Body of pancreas (tissue), 4 donors: ENCODE measurements at regions not wholly inside any gene's neighbourhood (a gene's known extent, or its start where the extent isn't known, plus 50 kb on each side); places are given as distances from the start of the nearest gene placed in this dataset.

Experiments used
- ATAC-seq: fragments of 150-250 bp; one replicate; pipeline ENCODE4 v1.9.1; 2016
- DNase-seq, 4 donors: peaks; one replicate each; pipeline ENCODE4 v3.0.0-alpha.2; 2019
- H3K27ac ChIP-seq, 4 donors: fragments of 200-600 bp; sonication (generic); 1 replicate in 3 of 4; 2 replicates in 1 of 4; pipeline versions ENCODE4 v1.5.1 to v1.6.1; 2016 to 2019; ENCODE audit warnings: mild to moderate bottlenecking in 1 of 4, mixed read lengths in 1 of 4, moderate library complexity in 1 of 4
- H3K27me3 ChIP-seq, 2 donors: fragments of 200-600 bp; sonication (generic); one replicate each; pipeline ENCODE4 v1.6.0; 2016; ENCODE audit warnings: mild to moderate bottlenecking in 1 of 2
- H3K36me3 ChIP-seq, 2 donors: fragments of 200-600 bp; sonication (generic); replicated peaks in 1 of 2; 2 replicates each; pipeline ENCODE4 v1.5.1; 2016; ENCODE audit warnings: low read depth in 2 of 2; ENCODE audit not compliant: insufficient read depth in 1 of 2
- H3K4me1 ChIP-seq: fragments of 200-600 bp; sonication (generic); one replicate; pipeline ENCODE4 v1.6.0; 2016
- H3K4me3 ChIP-seq, 2 donors: fragments of 200-600 bp; sonication (generic); 1 replicate in 1 of 2; 2 replicates in 1 of 2; pipeline ENCODE4 v1.5.1; 2016 to 2019
- H3K9me3 ChIP-seq, 3 donors: fragments of 200-600 bp; sonication (generic); 1 replicate in 2 of 3; 2 replicates in 1 of 3; pipeline ENCODE4 v1.5.1; 2016
- POLR2A ChIP-seq, 3 donors: fragments of 450-650 bp; IDR thresholded peaks; one replicate each; pipeline ENCODE4 v1.6.1; 2016; ENCODE audit warnings: antibody characterized with exemption in 3 of 3, mild to moderate bottlenecking in 2 of 3
- WGBS, 2 donors: methylation state at CpG; one replicate each; pipeline ENCODE4 v1.1.5; 2017; 5-methylcytosine and 5-hydroxymethylcytosine counted together
- intact Hi-C: fragments of 100-400 bp; cut with DNase I; formaldehyde crosslinking; loops from one replicate; pipeline ENCODE4 v1.15.1; 2023
- TF ChIP-seq, protein P1 (sequence below), 7 experiments: fragments of 450-650 bp in 4 of 7; fragments of 200-600 bp in 3 of 7; sonication (generic) in 3 of 7; IDR thresholded peaks; one replicate each; pipeline ENCODE4 v1.5.1; 2016 to 2019; ENCODE audit warnings: antibody characterized with exemption in 7 of 7

DNA sequence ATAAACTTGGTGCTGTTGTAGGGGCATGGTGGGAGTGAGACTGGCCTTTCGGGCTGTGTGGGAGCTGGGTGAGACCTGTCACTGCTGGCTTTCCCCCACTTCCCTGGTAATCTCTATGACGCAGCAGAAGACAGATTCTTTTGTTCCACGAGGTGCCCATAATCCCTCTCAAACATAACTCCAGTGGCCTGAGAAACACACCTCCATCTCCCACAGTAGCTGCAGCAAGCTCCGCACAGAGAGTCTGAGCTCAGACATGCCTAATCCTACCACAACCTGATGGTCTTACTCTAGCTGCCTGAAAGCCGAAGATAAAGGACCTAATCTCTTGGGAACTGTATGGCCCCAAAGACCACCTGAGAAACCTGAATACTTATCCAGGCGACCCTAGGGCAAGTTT, 225.6 kb upstream of the CRBN start:
- TF ChIP-seq, protein P1, sequence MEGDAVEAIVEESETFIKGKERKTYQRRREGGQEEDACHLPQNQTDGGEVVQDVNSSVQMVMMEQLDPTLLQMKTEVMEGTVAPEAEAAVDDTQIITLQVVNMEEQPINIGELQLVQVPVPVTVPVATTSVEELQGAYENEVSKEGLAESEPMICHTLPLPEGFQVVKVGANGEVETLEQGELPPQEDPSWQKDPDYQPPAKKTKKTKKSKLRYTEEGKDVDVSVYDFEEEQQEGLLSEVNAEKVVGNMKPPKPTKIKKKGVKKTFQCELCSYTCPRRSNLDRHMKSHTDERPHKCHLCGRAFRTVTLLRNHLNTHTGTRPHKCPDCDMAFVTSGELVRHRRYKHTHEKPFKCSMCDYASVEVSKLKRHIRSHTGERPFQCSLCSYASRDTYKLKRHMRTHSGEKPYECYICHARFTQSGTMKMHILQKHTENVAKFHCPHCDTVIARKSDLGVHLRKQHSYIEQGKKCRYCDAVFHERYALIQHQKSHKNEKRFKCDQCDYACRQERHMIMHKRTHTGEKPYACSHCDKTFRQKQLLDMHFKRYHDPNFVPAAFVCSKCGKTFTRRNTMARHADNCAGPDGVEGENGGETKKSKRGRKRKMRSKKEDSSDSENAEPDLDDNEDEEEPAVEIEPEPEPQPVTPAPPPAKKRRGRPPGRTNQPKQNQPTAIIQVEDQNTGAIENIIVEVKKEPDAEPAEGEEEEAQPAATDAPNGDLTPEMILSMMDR (IDR thresholded peaks at IDR 0.05): no peak
- TF ChIP-seq POLR2A (IDR thresholded peaks at IDR 0.05): no peak
- Histone ChIP-seq H3K4me3 (no peak overlapping the region), H3K36me3 (no peaks in the 10 kb centered on the region), H3K27me3 (no peaks in the 10 kb centered on the region), H3K27ac (no peak overlapping the region), H3K9me3 (peaks cover 0 to 5% (median 0%) of the 10 kb centered on the region in 3 donors), H3K4me1 (no peaks in the 10 kb centered on the region)
- ATAC-seq (no peak), DNase-seq (no peak)
- WGBS, 2 donors: 51 to 62% methylated on average over 6 of the region's 6 CpGs
- intact Hi-C loops: no loop called here

GRCh38 chr3:3403700-3404099, 224.2 kb upstream of the CRBN start:
- WGBS, 2 donors: 57 to 61% methylated on average over 4 of the region's 4 CpGs
- no peak overlapping the region for H3K27ac ChIP-seq
- H3K4me1 ChIP-seq: no peaks in the 10 kb centered on the region
- TF ChIP-seq, protein P1 (IDR thresholded peaks at IDR 0.05): no peak
- TF ChIP-seq POLR2A (IDR thresholded peaks at IDR 0.05): no peak
- H3K36me3 ChIP-seq: no peaks in the 10 kb centered on the region
- peaks cover 0 to 5% (median 0%) of the 10 kb centered on the region in 3 donors for H3K9me3 ChIP-seq
- H3K27me3 ChIP-seq: no peaks in the 10 kb centered on the region
- no peak for ATAC-seq
- H3K4me3 ChIP-seq: no peak overlapping the region
- intact Hi-C loops: no loop called here
- DNase-seq: no peak

DNA sequence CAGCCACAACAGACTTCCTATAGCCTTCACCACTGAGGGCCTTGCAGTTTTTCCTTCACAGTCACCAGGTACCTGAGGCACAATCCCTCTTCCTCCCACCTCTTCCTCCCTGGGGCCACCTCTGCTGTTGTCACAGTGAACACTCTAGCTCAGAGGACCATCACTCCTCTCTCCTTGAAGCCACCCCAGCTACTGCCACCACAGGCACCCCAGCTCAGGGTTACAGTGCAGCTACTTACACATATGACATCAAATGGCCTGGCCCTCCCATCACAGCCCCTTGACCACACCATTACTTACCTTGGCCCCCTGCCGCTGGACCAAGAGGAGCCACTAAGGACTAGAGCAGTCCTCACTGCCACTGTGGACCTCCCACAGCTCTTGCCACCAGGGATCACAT, 213.5 kb upstream of the CRBN start:
- Histone ChIP-seq H3K9me3 (no peaks in the 10 kb centered on the region), H3K4me3 (no peak overlapping the region), H3K4me1 (no peaks in the 10 kb centered on the region), H3K27ac (no peak overlapping the region), H3K36me3 (no peaks in the 10 kb centered on the region), H3K27me3 (no peaks in the 10 kb centered on the region)
- intact Hi-C loops: no loop called here
- no peak for ATAC-seq
- no peak for DNase-seq
- TF ChIP-seq POLR2A (IDR thresholded peaks at IDR 0.05): no peak
- TF ChIP-seq, protein P1 (IDR thresholded peaks at IDR 0.05): no peak
- WGBS, 2 donors: 89 to 93% methylated on average over 1 of the region's 1 CpG

DNA sequence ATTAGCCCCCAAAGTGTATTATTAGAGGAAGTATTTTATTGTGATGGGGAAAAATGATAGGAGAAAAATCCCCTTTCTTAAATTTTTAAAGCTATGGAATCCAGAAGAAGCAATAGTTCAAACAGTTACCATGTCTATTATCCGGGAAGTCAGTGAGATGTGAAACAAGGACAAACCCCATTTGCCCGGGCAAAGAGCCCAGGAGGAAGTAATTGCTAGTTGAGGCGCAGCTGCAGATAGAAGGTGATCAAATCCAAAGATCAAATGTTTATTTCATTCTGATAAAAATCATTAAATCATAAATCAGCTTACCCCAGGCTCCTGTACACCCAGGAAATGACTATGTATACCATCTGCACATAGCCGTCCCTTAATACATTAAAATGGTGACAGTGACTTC, 204.0 kb upstream of the CRBN start:
- DNase-seq (no peak), ATAC-seq (no peak)
- TF ChIP-seq POLR2A (IDR thresholded peaks at IDR 0.05): no peak
- TF ChIP-seq, protein P1 (IDR thresholded peaks at IDR 0.05): no peak
- H3K4me3 ChIP-seq: no peak overlapping the region
- H3K4me1 ChIP-seq: no peaks in the 10 kb centered on the region
- 38 to 57% methylated on average over 4 of the region's 4 CpGs for WGBS, 2 donors
- H3K9me3 ChIP-seq: no peaks in the 10 kb centered on the region
- no peak overlapping the region for H3K27ac ChIP-seq
- no peaks in the 10 kb centered on the region for H3K36me3 ChIP-seq
- no peaks in the 10 kb centered on the region for H3K27me3 ChIP-seq
- intact Hi-C loops: no loop called here

DNA sequence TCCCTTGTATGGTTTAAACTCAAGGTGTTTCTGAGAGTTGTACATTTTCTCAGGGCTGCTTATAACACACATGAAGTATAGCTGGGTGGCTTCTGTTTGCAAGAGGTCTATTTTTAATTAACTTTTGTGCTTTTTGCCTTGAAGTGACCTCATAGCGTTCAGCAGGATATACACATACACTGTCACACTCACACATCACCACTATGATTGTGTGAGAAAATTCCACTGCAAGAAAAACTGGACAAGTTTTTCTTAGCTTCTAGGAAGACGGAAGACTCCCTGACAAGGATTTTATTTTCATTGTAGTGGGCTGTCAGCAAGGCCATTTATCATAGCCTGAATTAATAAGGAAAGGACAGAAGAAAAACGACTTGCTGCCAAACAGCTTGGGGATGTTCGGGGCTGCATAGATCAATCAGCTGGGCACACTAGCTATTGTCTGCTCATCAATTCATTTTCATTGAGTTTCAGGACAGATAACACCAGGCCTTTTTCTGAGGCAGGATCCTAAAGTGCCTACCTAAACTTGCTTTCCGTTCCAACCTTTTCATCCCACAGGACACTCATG, 192.8 kb upstream of the CRBN start:
- intact Hi-C loops: no loop called here
- 24 to 33% methylated on average over 5 of the region's 5 CpGs for WGBS, 2 donors
- H3K9me3 ChIP-seq: peaks cover 0 to 3% (median 0%) of the 10 kb centered on the region in 3 donors
- H3K27me3 ChIP-seq: no peaks in the 10 kb centered on the region
- no peak for TF ChIP-seq POLR2A (IDR thresholded peaks at IDR 0.05)
- TF ChIP-seq, protein P1 (IDR thresholded peaks at IDR 0.05): no peak
- no peak for DNase-seq
- H3K36me3 ChIP-seq: no peaks in the 10 kb centered on the region
- no peak overlapping the region for H3K27ac ChIP-seq
- ATAC-seq: no peak
- H3K4me3 ChIP-seq: no peak overlapping the region
- H3K4me1 ChIP-seq: no peaks in the 10 kb centered on the region
